HG03469 (cell line): ENCODE measurements at regions not wholly inside any gene's neighbourhood (a gene's known extent, or its start where the extent isn't known, plus 50 kb on each side); places are given as distances from the start of the nearest gene placed in this dataset.

Source experiments
- ATAC-seq: cut with Tn5 transposase; IDR thresholded peaks from one replicate; pipeline ENCODE4 v1.9.1; 2021; ENCODE audit warnings: mild to moderate bottlenecking, moderate library complexity, moderate number of reproducible peaks; ENCODE audit not compliant: unreplicated experiment

GRCh38 chr12:23057571-23057970, 432.6 kb downstream of the ETNK1 start:
- ATAC-seq, result no peak

- no peak for ATAC-seq
Observed at GRCh38 chr12:23060161-23060560, 435.2 kb downstream of the ETNK1 start.

DNA sequence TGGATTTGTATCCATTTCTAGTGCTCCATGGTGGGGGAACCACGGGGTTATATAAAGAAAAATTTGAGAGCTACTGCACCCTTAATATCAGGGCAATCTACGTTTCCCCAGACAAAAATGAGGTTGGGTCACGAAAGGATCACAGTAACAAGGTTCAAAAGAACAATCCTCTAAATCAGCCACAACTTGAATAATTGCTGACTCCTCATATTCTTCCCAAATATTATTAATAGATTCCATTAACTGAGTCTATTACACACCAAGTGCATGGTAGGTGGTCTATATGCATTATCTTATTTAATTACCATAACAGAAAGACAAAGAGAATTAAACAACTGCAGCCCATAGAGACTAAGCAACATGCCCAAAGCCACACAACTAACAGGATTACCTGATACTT, 438.2 kb downstream of the ETNK1 start:
- ATAC-seq, result no peak

DNA sequence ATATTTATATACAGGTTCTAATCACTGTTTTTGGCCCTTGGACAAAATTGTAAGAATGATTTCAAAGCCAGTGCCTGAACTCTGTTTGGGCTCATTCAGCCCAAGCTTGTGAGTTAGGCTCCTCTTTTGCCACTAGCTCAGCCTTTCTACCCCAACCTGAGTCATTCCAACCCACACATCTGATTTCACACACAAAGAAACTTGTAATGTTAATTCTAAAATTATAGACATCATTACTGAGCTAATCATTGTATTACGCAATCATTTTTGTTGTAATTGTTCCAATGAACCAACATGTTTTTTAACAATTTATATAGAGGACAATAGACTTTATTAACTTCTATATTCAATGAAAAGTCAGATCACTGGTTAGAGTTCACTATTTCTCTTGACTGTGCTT, 441.1 kb downstream of the ETNK1 start:
- no peak for ATAC-seq

DNA sequence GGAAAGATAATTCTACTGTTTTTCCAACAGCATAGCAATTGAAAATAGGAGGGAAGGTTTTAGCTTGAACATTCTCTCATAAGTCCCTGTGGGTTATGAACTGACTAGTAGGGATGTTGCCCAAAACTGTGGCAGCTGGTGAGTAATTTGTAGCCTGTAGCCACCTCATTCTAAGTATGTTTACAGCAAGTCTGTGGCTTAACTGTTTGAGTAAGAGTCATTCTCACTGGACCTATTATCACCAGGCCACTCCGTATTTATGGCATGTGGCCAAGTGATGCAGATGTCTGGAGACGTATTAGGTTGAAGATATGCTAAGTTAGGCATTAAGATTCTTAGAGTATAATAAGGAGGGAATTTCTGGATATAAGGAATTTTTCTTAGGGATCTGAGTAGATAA, 458.3 kb downstream of the ETNK1 start:
- ATAC-seq, result peak; percentile 67

DNA sequence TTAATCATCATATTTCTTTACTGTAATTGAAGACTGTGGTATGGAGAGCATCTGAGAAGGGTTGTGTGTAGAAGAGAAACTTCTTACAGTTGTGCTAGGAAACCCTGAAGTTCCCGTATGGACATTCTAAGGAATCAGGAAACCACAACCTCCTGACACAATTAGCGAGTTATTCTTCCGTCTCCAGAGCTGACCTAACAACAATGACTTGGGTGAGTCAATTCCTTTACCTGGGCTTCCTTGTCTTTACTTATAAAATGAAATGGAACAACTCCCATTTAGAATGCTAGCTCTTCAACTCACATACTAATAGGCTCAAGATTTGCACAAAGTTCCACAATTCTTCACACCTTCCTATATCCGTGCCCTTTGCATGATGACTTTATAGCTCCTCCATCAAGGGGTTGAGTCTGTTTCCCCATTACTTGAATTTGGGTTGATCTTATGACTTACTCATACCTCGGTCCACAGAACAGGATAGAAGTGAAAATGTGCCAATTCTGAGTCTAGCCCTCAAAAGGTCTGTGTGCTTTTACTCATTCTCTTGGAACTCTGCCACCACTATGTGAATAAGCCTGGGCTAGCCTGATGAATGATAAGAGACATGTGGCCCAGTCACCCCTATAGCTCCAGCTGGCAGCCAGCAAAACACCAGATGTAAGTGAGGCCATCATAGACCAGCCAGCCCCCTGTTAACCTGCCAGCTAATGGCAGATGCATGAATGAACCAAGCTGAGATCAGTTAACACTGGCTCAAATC, 459.4 kb downstream of the ETNK1 start:
- ATAC-seq, result no peak

DNA sequence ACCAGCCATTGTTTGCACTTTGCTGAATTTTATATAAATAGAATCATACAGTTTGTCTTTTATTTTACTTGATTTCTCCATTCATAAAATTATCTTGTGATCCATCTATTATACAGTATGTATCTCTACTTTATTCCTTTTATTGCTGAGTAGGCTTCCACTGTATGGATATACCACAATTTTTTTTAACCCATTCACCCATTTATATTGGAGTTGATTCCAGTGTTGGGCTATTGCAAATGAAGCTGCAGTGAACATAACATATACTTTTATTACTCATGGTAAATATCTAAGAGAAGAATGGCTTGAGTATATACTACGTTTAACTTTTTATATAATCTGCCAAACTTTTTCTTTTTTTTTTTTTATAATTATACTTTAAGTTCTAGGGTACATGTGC, 463.6 kb downstream of the ETNK1 start:
- ATAC-seq, result no peak

- no peak for ATAC-seq
Observed at GRCh38 chr12:23093488-23093887, 468.5 kb downstream of the ETNK1 start.

DNA sequence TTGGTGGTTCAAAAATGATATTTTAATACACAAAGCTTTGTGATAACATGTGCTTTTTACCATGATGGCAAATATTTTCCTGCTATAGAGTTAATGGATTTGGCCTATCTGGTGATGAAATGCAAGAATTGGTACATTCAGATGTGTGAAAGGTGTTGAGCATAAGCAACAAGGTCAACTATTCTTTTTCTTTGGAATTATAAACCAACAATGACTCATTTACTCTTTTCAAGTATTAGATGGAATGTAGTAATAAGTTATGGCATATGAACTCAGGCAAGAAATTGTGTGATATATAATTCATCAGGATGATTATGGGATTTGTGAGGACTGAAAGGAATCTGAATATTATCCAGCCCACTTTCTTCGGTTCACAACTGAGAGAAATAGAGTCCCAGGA, 471.4 kb downstream of the ETNK1 start:
- ATAC-seq, result no peak

DNA sequence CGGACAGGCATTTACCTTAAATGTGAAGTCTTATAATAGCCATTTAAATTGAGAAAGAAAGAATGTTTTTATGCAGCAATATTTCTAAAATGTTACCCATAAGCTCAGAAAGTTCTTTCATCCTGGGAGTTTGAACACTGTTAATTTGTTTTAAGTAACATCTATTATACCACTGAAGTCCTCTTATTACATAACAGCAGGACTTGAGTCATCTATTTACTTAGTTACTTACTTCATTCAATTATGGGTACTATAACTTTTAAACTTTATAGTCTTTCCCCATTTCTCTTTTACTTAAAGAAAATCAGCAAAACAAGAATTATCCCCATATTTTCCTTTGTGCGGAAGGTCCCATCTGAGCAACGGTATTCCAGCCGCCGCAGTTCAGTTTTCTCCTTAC, 473.1 kb downstream of the ETNK1 start:
- no peak for ATAC-seq

DNA sequence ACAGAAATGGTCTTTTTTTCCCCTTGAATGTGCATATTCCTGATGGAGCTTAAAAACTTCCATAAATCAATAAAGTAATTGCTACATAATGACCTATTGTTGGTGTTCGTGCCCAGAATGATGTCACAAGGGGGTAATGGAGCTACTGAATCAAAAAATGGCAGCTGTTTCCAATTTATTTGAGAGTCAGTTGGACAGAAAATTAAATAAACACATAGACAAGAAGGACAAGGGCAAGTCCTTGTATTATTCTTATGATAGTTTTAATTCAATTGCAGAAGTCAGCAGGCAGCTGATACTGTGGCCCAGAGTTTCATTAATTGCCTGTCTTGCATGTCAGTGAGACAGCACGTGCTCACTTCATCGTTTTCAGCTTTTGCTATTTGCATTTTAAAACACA, 473.5 kb downstream of the ETNK1 start:
- no peak for ATAC-seq

- no peak for ATAC-seq
Observed at GRCh38 chr12:23099104-23099503, 474.1 kb downstream of the ETNK1 start.

GRCh38 chr12:23099604-23100003, 474.6 kb downstream of the ETNK1 start:
- no peak for ATAC-seq

- no peak for ATAC-seq
Observed at GRCh38 chr12:23108957-23109356, 484.0 kb downstream of the ETNK1 start.

DNA sequence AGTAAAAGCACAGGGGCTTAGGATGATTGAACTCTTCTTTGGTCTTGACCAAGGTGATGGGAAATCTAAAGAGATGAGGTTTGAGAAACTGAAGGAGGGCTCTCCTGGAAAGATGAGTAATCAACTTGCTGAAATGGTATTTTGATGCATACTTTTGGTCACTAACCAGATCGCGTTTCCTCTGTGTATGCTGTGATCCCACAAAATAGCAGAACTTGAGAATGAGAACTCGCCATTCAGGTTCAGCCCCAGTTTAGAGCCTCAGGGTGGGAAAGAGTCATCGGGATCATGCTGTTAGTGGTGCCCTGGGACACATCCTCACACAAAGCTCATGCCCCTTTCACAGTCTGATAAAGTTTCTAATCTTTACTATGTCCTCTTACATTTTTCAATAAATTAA, 488.8 kb downstream of the ETNK1 start:
- no peak for ATAC-seq

- no peak for ATAC-seq
Observed at GRCh38 chr12:23115984-23116383, 491.0 kb downstream of the ETNK1 start.

DNA sequence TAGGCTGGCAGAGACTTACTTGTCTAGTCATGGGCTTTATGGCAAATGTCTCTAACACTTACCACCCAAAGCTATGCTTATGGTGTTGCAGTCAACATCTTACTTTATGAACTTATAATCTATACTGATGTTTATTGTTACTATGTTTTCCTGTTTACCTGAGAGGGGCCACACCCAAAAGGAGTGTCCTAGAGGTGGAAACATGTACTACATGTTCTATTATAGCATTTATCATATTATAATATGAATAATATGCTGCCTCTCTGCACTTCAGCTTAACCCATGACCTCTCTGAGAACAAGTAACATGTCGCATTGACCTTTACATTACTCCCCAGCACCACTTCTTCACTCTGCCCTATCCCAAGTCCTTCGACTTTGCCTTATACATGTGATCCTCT, 501.8 kb downstream of the ETNK1 start:
- ATAC-seq, result no peak

GRCh38 chr12:23127701-23128100, 502.7 kb downstream of the ETNK1 start:
- no peak for ATAC-seq

- ATAC-seq, result no peak
Observed at GRCh38 chr12:23128462-23128861, 503.5 kb downstream of the ETNK1 start.

GRCh38 chr12:23132357-23132756, 507.4 kb downstream of the ETNK1 start:
- no peak for ATAC-seq

DNA sequence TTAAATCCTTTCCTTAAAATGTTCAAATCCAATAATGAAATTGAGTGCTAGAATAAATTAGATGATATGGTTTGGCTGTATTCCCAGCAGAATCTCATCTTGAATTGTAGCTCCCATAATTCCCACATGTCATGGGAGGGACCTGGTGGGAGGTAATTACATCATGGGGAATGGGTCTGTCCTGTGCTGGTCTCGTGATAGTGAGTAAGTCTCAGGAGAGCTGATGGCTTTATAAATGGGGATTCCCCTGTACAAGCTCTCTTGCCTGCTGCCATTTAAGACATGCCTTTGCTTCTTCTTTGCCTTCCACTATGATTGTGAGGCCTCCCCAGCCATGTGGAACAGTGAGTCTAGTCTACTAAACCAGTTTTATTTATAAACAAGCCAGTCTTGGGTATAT, 508.5 kb downstream of the ETNK1 start:
- no peak for ATAC-seq

- ATAC-seq, result no peak
Observed at GRCh38 chr12:23139026-23139425, 514.1 kb downstream of the ETNK1 start.

DNA sequence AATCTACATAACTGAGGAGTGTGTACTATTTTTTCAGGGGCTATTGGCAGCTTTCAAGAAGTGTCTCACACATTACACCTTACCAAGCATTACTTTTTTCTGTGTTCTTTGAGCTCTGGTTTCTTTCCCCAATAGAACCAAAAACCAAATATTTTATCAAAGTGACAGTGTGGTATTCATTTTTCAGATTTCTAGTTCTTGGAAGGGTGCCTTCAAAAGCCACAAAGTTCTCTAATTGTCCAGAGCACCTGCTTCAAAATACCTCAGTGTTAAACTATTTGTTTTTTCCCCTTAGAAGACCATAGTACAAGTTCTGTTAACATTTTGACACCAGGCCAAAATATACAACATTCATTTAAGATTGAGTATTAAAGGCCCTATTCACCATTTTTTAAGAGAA, 515.7 kb downstream of the ETNK1 start:
- no peak for ATAC-seq
